NCI-H82 (cell line): ENCODE measurements at regions not wholly inside any gene's neighbourhood (a gene's known extent, or its start where the extent isn't known, plus 50 kb on each side); places are given as distances from the start of the nearest gene placed in this dataset.
"Not testable (repeated sequence)": the region's sequence is repeated elsewhere in the genome, so short reads cannot be mapped to it uniquely, and the experiment has no call there.

ENCODE experiments used
- DNase-seq: peaks from one replicate; lab custom pipeline; 2025; lab: John Stamatoyannopoulos, UW

- no peak for DNase-seq
Observed at GRCh38 chrX:19237901-19238300, 105.8 kb upstream of the PDHA1 start.

- DNase-seq, result no peak
Observed at GRCh38 chrX:19243431-19243830, 100.3 kb upstream of the PDHA1 start.

- DNase-seq, result not testable (repeated sequence)
Observed at GRCh38 chrX:19244921-19245320, 98.8 kb upstream of the PDHA1 start.

- DNase-seq, result no peak
Observed at GRCh38 chrX:19245711-19246269, 97.9 kb upstream of the PDHA1 start.

GRCh38 chrX:19256986-19257385, 86.7 kb upstream of the PDHA1 start:
- no peak for DNase-seq

- not testable (repeated sequence) for DNase-seq
Observed at GRCh38 chrX:19261026-19261425, 82.7 kb upstream of the PDHA1 start.

- DNase-seq, result no peak
Observed at GRCh38 chrX:19270727-19271126, 73.0 kb upstream of the PDHA1 start.

- no peak for DNase-seq
Observed at GRCh38 chrX:19272452-19272851, 71.3 kb upstream of the PDHA1 start.

- no peak for DNase-seq
Observed at GRCh38 chrX:19280636-19281035, 63.1 kb upstream of the PDHA1 start.

GRCh38 chrX:19281256-19281655, 62.5 kb upstream of the PDHA1 start:
- no peak for DNase-seq

GRCh38 chrX:19283597-19284339, 60.0 kb upstream of the PDHA1 start:
- no peak for DNase-seq

- no peak for DNase-seq
Observed at GRCh38 chrX:19285857-19286256, 57.9 kb upstream of the PDHA1 start.

GRCh38 chrX:19291086-19291485, 52.6 kb upstream of the PDHA1 start:
- no peak for DNase-seq

- DNase-seq, result no peak
Observed at GRCh38 chrX:19293606-19294325, 50.0 kb upstream of the PDHA1 start.
